GM18499 (cell line): ENCODE measurements at regions not wholly inside any gene's neighbourhood (a gene's known extent, or its start where the extent isn't known, plus 50 kb on each side); places are given as distances from the start of the nearest gene placed in this dataset.
"Not testable (repeated sequence)": the region's sequence is repeated elsewhere in the genome, so short reads cannot be mapped to it uniquely, and the experiment has no call there.

Experiments used
- ATAC-seq: cut with Tn5 transposase; IDR thresholded peaks from one replicate; pipeline ENCODE4 v1.9.1; 2021; ENCODE audit warnings: moderate number of reproducible peaks; ENCODE audit not compliant: insufficient read depth, unreplicated experiment

DNA sequence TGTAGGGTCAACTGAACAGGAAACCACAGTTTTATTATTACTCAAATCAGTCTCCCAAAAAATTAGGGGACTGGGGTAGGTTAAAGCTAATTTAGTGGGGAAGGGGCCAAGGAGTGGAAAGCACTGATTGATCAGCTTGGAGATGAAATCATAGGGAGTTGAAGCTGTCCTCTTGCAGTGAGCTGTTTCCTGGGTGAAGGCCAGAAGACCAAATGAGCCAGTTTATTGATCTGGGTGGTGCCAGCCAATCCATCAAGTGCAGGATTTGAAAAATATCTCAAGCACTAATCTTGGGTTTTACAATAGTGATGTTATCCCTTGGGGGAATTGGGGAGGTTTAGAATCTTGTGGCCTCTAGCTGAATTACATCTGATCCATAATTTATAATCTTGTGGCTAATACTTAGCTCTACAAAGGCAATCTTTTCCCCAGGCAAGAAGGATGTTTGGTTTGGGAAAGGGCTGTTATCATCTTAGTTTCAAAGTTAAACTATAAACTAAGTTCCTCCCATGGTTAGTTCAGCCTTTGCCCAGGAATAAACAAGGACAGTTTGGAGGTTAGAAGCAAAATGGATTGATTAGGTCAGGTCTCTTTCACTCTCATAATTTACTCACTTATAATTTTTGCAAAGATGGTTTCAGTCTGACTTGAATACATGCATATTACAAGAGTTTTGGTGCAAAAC lies 773.5 kb downstream of the XPNPEP1 start:
- ATAC-seq = no peak

DNA sequence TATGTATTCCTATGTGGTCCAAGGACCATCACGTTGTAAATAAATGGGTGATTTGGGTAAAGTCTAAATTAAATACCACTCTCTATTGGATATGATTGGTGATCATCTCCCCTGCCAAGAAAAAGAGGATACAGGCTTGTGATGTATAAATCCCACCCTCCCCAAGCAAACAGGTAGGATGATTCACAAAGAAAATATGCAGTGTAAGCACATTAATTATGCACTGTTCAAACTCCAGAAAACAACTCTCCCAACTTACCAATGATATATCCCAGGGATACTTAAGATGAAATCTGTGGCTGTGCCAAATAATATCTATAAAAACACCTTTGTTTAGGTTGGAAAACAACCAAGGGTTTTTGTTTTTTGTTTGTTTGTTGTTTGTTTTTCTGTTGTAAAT lies 795.9 kb downstream of the XPNPEP1 start:
- no peak for ATAC-seq

DNA sequence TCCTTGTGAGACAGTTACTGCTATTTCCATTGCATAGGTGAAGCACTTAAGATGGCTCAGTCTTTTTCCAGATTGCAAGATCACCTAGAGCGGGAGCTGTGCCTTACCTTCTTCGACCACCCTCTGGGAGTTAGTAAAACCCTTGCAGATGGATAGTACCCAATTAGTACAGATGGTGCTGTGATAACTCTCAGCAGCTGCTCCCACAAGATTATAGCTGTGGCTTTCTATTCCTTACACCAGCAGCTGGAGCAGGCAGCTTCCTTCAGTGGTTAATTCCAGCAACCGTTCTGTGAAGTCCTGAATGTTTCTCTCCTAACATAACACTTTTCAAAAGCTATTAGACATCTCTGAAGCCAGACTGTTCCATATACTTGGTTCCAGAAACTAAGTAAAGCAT lies 796.8 kb downstream of the XPNPEP1 start:
- no peak for ATAC-seq

DNA sequence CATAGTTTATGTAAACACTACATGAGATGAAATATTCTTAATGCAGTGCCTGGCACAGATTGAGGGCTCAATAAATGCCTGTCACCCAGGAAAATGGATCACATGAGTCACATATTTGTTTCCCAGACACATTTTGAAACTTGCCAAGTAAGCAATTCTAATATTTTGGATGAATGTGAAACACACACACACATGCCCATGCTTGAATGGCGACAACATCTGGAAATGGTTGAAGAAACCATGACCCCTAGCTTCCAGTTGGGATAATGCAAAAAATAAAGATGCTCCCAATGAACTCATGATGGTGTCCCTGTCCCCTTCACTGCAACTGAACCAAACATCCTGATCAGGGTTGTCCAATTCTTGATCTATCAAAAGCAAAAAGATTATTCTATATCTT lies 797.3 kb downstream of the XPNPEP1 start:
- ATAC-seq = no peak

DNA sequence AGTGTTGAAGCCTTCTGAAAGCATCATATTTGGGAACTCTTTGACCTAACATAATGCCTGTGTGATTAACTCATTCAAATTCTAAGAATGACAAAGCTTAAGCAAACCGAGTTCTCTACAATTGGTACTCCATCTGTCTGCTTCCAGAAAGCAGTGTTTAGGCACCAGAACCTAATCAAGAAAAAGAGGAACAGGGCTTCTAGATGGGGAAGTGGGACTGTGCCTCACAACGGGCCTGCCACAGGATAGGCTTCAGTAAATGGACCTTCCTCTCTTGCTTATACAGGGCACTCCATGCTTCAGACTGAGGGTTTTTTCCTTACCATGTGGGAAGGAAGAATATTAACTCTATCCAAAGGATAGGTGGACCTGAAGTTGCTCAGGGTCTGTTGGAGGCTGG lies 808.1 kb downstream of the XPNPEP1 start:
- no peak for ATAC-seq

DNA sequence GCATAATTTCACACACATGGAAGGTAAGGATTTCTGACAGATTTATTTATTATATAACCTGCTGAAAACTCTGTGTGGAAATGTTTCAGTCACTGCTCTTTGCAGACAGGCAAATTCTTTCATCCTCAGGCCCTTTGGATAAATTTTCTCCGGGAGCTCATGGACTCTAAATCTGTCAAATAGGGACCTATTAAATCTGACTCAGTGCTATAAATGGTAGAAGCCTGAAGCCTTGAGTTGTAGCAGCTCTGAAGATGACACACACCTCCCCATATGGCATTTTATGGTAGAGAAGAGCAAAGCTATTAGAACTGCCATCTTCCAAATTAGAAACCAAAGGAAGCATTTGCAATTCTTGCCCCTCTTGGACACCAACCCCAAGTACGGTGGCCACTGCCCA lies 808.7 kb downstream of the XPNPEP1 start:
- no peak for ATAC-seq

DNA sequence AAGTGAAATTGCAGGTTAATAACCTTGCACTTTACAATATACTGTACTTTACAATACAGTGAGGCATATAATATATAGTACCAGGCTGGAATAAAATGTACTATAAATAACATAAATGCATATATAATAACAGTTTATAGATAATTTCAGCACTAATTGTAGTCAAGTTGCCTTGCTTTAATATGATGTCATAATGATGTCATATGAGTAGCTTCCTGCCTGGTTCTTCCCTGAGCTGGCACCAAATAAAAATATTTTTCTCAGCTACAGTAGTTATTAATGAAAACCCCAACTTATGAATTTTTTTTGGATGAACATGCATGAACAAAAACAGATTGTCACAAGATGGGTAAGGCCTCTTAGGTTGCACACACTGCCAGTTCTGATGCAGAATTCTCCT lies 816.7 kb downstream of the XPNPEP1 start:
- no peak for ATAC-seq

DNA sequence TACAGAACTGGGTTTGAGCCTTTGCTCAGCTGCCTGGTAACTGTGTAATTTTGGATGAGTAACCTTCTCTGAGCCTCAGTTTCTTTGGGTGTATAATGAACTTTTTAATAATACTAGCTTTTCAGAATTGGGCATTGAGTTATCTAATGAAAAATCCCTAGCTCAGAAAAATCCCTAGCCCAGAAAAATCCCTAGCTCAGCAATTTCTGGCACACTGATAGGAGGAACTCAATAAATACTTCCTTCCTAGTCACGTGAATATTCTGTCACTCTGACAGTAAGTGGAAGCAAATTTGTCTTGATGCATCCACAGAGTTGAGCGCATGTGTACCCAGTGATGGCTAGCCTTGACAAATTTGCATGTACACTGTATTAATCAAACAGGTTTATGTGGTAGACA lies 817.6 kb downstream of the XPNPEP1 start:
- no peak for ATAC-seq

DNA sequence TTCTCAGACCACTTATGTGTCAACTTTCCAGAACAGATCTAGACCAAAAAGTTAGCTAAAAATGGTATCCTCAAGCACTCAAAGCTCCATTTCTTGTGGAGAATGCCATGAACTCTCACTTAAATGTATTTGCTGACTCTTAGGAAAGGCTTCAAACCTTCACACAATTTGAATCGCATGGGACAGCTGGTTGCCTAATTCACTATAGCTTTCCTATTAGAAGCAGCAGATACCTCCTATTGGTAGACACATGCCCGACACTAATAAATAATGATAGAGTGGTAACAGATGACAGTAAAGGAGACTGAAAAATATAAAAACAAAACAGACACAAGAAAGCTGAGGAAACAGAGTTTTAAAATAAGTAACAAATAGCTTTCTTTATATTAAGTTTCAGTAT lies 818.5 kb downstream of the XPNPEP1 start:
- no peak for ATAC-seq

DNA sequence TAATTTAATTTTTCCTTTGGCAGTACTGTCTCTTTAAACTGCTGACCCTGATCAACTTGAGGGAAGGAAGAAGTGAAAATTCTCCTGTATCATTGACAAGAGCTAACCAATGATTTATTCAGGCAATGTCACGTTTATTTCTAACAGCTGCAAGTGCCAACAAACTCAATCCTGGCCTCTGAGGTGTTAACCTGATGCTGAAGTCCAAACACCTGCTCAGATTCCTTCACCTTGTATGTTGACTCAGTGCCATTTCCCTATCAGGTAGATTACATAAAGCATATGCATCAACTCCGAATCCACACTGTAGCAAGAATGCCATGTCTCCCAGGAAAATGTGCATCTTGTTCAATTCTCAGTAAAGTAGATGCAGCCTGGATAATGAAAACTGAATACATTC lies 820.0 kb downstream of the XPNPEP1 start:
- no peak for ATAC-seq

DNA sequence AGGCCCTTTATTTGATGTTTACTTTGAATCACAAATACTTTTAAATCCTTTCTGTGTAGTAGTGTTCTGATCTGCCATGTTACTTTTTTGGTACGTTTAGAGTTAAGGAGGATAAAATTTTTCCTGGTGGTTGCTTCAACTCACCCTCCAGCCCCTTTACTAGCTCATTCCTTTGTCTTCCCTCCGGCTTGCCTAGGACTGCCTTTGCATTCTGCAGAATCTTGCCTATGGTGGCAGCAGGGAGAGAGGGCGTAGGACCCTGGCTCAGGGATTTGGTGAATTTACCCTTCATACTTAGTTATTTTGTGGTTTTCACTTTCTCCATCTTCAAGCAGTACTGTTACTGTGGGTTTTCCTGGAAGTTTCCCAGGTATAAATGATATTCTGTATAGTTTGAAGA lies 833.5 kb downstream of the XPNPEP1 start:
- no peak for ATAC-seq

DNA sequence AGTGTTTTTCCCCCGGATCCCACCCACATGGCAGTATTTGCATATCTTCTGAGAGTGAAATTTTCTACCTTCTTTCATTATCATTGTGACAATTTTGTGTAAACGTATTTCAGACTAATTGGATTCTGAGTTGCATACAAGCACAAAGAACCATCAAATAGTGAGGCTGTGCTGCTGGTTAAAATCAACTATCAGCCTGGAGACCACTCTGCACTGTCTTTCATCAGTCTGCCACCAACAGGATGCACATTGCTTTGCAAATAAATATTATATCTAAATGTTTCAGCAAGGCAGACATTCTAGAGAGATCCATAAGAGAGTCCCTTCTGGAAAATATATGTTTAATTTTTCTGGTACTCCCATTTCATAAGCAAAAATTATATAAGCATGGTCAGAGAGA lies 851.8 kb downstream of the XPNPEP1 start:
- ATAC-seq = no peak

DNA sequence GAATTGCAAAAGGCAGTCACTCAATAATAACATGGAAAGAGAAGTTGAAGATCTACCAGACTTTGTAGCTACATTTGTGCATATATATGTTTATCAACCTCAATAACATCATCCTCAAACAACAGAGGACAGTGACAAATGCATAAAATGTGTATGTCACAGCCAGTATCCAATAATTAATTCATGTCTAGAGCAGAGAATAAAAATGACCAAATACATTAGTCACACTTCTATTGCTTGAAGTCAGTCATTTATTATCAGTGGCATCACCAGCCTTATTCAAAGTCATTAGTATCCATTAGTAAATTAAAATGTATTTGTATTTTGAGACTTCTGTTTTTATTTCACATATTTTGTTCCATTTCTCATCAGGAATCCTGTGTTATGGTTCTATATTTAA lies 852.8 kb downstream of the XPNPEP1 start:
- ATAC-seq = no peak

DNA sequence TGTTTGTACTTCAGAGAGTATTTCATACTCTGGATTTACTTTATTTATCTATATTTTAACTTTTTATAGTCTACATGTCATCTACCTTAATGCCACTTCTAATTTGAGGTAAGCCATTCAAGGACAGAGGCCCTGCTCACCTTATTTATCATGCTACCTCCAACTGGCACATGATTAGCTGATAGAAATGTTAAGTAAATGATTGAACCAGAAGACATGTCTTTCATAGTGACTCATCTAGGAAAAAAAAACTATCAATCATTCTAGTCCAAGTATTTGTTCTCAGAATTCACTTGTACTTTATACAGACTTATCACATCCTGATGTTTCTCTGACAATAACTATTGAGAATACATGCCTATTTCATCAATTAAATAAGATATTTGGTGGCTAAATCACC lies 856.3 kb downstream of the XPNPEP1 start:
- no peak for ATAC-seq

DNA sequence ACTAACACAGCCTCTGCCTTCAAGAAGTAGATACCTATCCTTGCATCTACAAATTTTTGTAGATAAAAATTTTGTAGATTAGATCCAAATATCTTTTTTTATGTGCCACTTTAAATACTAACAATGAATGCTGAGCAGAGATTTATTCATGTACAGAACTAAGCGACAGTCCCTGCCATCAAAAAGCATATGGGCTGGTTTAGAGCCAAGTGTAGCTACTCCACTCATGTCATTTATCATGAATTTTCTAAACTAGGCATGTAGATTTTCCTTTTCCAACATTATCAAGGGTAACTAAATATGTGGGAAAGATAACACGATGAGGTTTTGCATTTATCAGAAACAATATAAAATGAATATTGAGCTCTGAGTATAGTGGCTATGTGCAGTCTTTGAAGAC lies 857.5 kb downstream of the XPNPEP1 start:
- ATAC-seq = no peak

DNA sequence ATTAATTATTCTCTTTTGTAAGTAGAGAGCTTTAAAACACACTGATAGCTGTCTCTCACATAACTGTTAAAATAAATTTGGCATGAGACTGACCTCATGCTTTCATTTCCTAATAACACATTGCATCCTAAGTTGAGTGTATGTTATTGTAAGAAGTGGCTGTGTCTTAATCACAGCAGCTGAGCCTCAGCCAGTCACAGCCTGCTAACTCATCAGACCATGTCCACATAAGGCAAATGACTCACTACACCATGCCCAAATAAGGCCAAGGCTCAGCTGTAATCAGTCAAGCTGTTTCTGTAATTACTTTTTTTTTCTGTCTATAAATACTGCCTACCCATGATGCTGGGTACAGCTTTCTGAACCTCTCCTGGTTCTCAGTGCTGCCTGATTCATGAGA lies 860.9 kb downstream of the XPNPEP1 start:
- ATAC-seq = peak; percentile 96

DNA sequence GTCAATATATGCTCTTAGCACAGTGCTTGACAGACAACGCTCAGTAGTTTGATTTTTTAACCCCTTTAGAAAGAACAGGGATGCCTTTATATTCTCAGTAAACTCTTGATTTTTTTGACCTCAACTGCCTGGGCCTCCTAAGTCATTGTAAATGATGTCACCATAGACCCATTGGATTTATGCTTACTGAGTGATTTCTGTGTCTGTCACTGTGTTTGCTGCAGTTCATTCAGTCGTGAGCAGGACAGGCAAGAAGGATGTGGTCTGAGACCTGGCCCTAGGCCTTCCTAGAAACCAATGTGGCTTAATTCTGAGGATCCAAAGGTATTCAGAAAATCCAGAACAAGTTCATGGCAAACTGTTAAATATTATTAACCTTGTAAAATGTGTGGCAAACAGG lies 868.1 kb downstream of the XPNPEP1 start:
- no peak for ATAC-seq

DNA sequence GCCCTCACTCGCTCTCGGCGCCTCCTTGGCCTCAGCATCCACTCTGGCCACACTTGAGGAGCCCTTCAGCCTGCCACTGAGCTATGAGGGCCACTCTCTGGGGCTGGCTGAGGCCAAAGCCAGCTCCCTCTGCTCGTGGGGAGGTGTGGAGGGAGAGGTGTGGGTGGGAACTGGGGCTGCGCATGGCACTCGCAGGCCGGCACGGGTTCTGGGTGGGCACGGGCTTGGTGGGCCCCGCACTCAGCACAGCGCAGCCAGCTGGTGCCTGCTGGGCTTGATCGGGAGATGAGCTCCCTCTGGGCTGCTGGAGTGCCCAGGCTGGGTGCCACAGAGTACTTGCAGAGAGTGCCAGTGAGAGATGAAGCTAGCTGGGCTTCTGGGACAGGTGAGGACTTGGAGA lies 875.5 kb downstream of the XPNPEP1 start:
- ATAC-seq = no peak

DNA sequence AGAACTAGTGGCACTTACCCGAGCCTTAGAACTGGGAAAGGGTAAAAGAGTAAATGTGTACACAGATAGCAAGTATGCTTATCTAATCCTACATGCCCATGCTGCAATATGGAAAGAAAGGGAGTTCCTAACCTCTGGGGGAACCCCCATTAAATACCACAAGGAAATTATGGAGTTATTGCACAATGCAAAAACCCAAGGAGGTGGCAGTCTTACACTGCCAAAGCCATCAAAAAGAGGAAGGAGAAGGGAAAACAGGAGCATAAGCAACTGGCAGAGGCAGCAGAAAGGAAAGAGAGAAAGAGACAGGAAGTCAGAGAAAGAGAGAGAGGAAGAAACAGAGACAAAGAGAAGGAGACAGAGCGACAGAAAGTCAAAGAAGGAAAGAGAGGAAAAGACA lies 876.9 kb downstream of the XPNPEP1 start:
- not testable (repeated sequence) for ATAC-seq

DNA sequence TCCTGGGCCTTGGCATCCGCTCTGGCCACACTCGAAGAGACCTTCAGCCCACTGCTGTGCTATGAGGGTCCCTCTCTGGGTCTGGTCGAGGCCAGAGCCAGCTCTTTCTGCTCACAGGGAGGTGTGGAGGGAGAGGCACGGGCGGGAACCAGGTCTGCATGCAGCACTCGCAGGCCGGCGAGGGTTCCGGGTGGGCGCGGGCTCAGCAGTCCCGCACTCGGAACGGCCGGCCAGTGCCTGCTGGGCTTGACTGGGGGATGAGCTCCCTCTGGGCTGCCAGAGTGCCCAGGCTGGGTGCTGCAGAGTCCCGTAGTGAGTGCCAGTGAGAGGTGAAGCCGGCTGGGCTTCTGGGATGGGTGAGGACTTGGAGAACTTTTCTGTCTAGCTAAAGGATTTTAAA lies 882.7 kb downstream of the XPNPEP1 start:
- no peak for ATAC-seq

DNA sequence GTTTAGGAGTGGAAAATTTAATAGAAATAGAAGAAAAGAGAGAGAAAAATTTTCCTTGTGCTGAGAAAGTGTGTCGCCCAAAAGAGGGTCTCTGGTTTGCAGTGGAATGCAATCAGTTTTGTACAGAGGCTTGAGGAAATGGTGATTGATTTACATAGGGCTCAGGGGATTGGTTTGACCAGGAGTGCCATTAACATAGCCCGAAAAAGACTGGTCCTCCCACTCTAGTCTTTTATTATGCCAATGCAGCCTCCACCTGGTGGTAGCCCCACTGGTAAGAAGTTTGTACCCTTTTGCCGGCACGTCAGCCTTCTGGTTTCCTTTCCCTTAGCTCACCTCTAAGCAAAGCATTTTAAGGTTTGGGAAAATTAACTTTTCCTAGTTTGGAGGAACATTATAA lies 885.3 kb downstream of the XPNPEP1 start:
- no peak for ATAC-seq

DNA sequence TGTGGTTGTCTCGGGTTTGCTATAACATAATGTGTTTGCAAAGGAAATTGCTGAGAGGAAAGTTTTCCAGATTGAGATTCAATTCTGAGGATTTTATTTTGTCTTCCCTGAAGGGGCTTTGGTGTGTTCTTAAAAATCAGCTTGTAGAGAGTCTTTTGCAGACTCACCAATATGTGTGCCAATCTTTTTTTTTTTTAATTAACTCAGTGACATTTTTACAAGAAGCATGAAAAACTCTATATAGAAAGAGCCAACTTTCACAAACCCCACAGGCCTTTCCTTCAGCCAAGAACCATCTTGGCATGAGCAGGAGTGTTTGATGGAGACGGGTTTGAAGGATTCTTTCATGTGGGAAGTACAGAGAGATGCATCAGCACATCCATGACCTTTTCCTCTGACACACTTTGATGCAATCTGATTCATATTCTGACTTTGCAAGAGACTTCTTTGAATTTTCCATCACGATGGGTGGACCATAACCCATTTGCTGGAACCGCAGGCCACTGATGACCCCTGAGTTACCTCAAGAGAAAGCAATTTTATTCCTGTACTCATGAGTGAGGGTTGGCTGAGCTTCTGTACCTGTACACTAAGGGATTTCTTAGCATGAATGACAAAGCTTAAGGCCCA lies 892.6 kb downstream of the XPNPEP1 start:
- ATAC-seq = no peak
